ENCODE measurements at regions not wholly inside any gene's neighbourhood (a gene's known extent, or its start where the extent isn't known, plus 50 kb on each side); places are given as distances from the start of the nearest gene placed in this dataset.

GRCh38 chr7:155878250-155878649 lies 66.0 kb upstream of the SHH start:
- no peak for TF ChIP-seq CTCF (IDR thresholded peaks at IDR 0.05)
- no peak for TF ChIP-seq POLR2A (IDR thresholded peaks at IDR 0.05)
- TF ChIP-seq EP300 (IDR thresholded peaks at IDR 0.05), result no peak

All from ovary (tissue), 3 donors.